GM12864 (cell line): ENCODE measurements at regions not wholly inside any gene's neighbourhood (a gene's known extent, or its start where the extent isn't known, plus 50 kb on each side); places are given as distances from the start of the nearest gene placed in this dataset.
"Not testable (repeated sequence)": the region's sequence is repeated elsewhere in the genome, so short reads cannot be mapped to it uniquely, and the experiment has no call there.

Experiments used
- DNase-seq: peaks from one replicate; pipeline ENCODE4 v3.0.0-alpha.2; 2011; ENCODE audit warnings: low read depth
- H3K4me3 ChIP-seq: 2 replicates; pipeline ENCODE4 v1.5.1; 2011; ENCODE audit warnings: mild to moderate bottlenecking, low read depth, low read length, control low read depth
- CTCF ChIP-seq: IDR thresholded peaks from 2 replicates; pipeline ENCODE4 v1.5.1; 2011; ENCODE audit warnings: low read depth, mild to moderate bottlenecking, moderate library complexity, low read length, control low read depth, inconsistent platforms; ENCODE audit errors: missing control alignments

- H3K4me3 ChIP-seq: no peak overlapping the region
- DNase-seq: no peak
- no peak for TF ChIP-seq CTCF
Measured at GRCh38 chr15:99464137-99464536, 101.6 kb upstream of the MEF2A start.

GRCh38 chr15:99466701-99467337 is 99.0 kb upstream of the MEF2A start:
- H3K4me3 ChIP-seq: no peak overlapping the region
- no peak for TF ChIP-seq CTCF
- no peak for DNase-seq

- no peak for TF ChIP-seq CTCF
- DNase-seq: no peak
- H3K4me3 ChIP-seq: no peak overlapping the region
Measured at GRCh38 chr15:99467338-99467720, 98.5 kb upstream of the MEF2A start.

GRCh38 chr15:99467853-99468464 is 97.8 kb upstream of the MEF2A start:
- H3K4me3 ChIP-seq: no peak overlapping the region
- no peak for TF ChIP-seq CTCF
- DNase-seq: no peak

- H3K4me3 ChIP-seq, DNase-seq: not testable (repeated sequence)
Measured at GRCh38 chr15:99470204-99470603, 95.6 kb upstream of the MEF2A start.

GRCh38 chr15:99472416-99473145 is 93.2 kb upstream of the MEF2A start:
- H3K4me3 ChIP-seq: no peak overlapping the region
- TF ChIP-seq CTCF: no peak
- DNase-seq: no peak

- no peak overlapping the region for H3K4me3 ChIP-seq
- no peak for DNase-seq
- no peak for TF ChIP-seq CTCF
Measured at GRCh38 chr15:99473981-99474906, 91.5 kb upstream of the MEF2A start.
